Common myeloid progenitor, CD34-positive (primary cell): ENCODE measurements at regions not wholly inside any gene's neighbourhood (a gene's known extent, or its start where the extent isn't known, plus 50 kb on each side); places are given as distances from the start of the nearest gene placed in this dataset.

Experiments used
- CTCF ChIA-PET: fragments of 350-600 bp; sonication (Branson Sonifier 250); formaldehyde crosslinking; loops from one replicate; lab custom pipeline; 2021; ENCODE audit warnings: antibody characterized with exemption; lab: Charles Lee
- POLR2A ChIA-PET: fragments of 350-600 bp; sonication (Branson Sonifier 250); formaldehyde crosslinking; loops from one replicate; lab custom pipeline; 2021; ENCODE audit warnings: antibody characterized with exemption; lab: Charles Lee
- DNase-seq, 3 donors: peaks; one replicate each; pipeline versions ENCODE4 v3.0.0 to v3.0.0-alpha.2; 2013
- H3K27ac ChIP-seq, 2 experiments: 1 replicate in 1 of 2; 2 replicates in 1 of 2; pipeline ENCODE4 v1.7.0; 2013; ENCODE audit warnings: inconsistent platforms in 2 of 2, low read length in 2 of 2, mild to moderate bottlenecking in 2 of 2, low read depth in 1 of 2, moderate library complexity in 1 of 2; ENCODE audit not compliant: severe bottlenecking in 2 of 2, insufficient read depth in 1 of 2, poor library complexity in 1 of 2
- H3K27me3 ChIP-seq, 5 experiments: replicated peaks in 2 of 5; 1 replicate in 3 of 5; 2 replicates in 2 of 5; pipeline versions ENCODE4 v1.6.1 to v1.7.0; 2013; ENCODE audit warnings: low read length in 4 of 5, mild to moderate bottlenecking in 2 of 5, moderate library complexity in 2 of 5, inconsistent platforms in 1 of 5; ENCODE audit not compliant: insufficient read depth in 5 of 5, control insufficient read depth in 4 of 5
- H3K36me3 ChIP-seq, 4 experiments: 1 replicate in 2 of 4; 2 replicates in 2 of 4; pipeline versions ENCODE4 v1.6.1 to v1.7.0; 2013; ENCODE audit warnings: low read length in 3 of 4, control low read depth in 1 of 4, mild to moderate bottlenecking in 1 of 4; ENCODE audit not compliant: control insufficient read depth in 4 of 4, insufficient read depth in 4 of 4
- H3K4me1 ChIP-seq, 4 experiments: 1 replicate in 3 of 4; 2 replicates in 1 of 4; pipeline versions ENCODE4 v1.6.1 to v1.7.1; 2013; ENCODE audit warnings: low read length in 3 of 4, mild to moderate bottlenecking in 3 of 4, control low read depth in 1 of 4, inconsistent platforms in 1 of 4, moderate library complexity in 1 of 4; ENCODE audit not compliant: control insufficient read depth in 4 of 4, insufficient read depth in 4 of 4; ENCODE audit errors: control extremely low read depth in 1 of 4
- H3K4me3 ChIP-seq, 7 experiments: 1 replicate in 4 of 7; 2 replicates in 3 of 7; pipeline versions ENCODE4 v1.5.1 to v1.7.0; 2013; ENCODE audit warnings: mild to moderate bottlenecking in 7 of 7, low read length in 6 of 7, moderate library complexity in 6 of 7, inconsistent platforms in 2 of 7, low read depth in 2 of 7, control low read depth in 1 of 7; ENCODE audit not compliant: insufficient read depth in 4 of 7, control insufficient read depth in 1 of 7; ENCODE audit errors: extremely low read depth in 1 of 7
- H3K9me3 ChIP-seq, 5 experiments: 1 replicate in 4 of 5; 2 replicates in 1 of 5; pipeline versions ENCODE4 v1.6.1 to v1.7.1; 2013; ENCODE audit warnings: low read length in 4 of 5, mild to moderate bottlenecking in 2 of 5, inconsistent platforms in 1 of 5, low read depth in 1 of 5, moderate library complexity in 1 of 5; ENCODE audit not compliant: control insufficient read depth in 4 of 5, insufficient read depth in 2 of 5; ENCODE audit errors: control extremely low read depth in 1 of 5
- WGBS: methylation state at CpG from one replicate; pipeline ENCODE4 v1.1.5; 2013; ENCODE audit not compliant: insufficient coverage; 5-methylcytosine and 5-hydroxymethylcytosine counted together

DNA sequence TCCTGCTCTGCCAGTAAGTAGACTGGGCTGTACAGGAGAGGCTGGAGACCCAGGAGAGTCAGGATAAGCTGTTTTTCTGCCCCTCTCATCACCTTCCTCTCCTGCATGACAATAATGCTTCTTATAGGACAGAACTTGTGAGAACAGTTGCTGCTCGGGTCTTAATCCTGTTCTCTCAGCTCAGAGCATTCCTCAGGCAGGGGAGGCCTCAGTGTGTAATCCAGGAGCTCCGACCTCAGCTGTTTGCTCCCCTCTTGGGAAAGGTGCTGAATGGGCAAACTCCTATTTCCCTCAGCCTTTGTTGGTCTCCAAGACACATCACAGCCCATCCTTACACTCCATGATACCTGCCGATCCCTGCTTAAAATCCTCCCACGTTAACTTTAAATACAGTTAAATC, 134.9 kb upstream of the LRFN2 start:
- WGBS: 94% methylated on average over 3 of the region's 4 CpGs
- ChIA-PET CTCF (no interaction called here), POLR2A (no interaction called here)
- no peak overlapping the region for H3K27ac ChIP-seq
- H3K4me1 ChIP-seq: peaks cover 0 to 11% (median 10%) of the 10 kb centered on the region in 4 experiments
- H3K36me3 ChIP-seq: no peaks in the 10 kb centered on the region
- H3K9me3 ChIP-seq: no peaks in the 10 kb centered on the region
- DNase-seq: no peak
- no peaks in the 10 kb centered on the region for H3K27me3 ChIP-seq
- H3K4me3 ChIP-seq: no peak overlapping the region

DNA sequence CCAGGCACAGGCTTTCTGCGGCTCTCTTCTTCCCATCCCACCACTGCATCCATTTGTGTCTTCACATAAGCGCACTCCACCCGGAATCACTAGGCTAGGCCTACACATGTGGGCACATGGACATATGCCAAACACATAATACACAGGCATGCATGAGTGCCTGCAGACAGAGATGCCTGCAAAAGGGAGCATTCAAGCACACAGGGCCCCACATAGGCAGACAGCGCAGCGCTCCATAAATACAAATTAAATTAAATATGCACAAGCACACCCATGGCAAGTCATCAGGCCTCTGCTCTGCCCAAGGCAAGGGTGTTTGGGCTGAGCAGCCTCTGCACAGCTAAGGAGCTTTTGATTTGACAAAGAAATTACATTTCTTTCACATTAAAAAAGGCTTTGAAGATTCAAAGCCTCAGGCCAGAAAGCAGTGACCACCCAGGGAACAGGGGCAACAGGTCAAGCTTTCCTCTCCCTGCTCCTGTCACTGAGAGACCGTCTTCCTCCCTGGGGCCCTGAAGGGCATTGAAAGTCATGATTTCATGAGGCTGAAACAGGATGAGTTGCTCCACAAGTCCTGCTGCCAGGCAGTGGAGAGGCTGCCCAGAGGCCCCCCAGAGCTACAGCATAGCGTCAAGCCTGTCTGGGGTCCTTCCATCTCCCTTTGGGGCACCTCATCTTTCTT, 134.2 kb upstream of the LRFN2 start:
- H3K36me3 ChIP-seq: no peaks in the 10 kb centered on the region
- H3K4me3 ChIP-seq: no peak overlapping the region
- POLR2A ChIA-PET: no interaction called here
- CTCF ChIA-PET: no interaction called here
- H3K27me3 ChIP-seq: no peaks in the 10 kb centered on the region
- H3K9me3 ChIP-seq: no peaks in the 10 kb centered on the region
- 94% methylated on average over 7 of the region's 7 CpGs for WGBS
- H3K27ac ChIP-seq: no peak overlapping the region
- DNase-seq: no peak
- peaks cover 0 to 12% (median 10%) of the 10 kb centered on the region in 4 experiments for H3K4me1 ChIP-seq

DNA sequence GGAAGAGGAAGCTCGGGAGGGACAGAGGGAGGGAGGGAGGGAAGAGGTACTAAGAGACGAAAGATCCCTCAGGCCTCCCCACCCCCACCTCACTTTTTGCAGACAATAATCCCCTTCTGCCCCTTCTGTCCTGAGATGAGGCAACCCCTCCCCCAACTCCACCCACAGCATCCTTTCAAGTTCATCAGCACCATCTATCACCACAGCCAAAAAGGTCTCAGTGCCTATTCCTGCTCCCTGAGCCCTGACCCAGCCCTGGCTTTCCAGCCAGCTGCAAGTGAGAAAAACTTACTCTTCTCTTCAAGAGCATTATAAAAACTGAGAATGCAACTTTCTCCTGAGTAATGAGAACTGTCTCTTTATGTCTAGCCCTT, 133.2 kb upstream of the LRFN2 start:
- Histone ChIP-seq H3K27me3 (no peaks in the 10 kb centered on the region), H3K4me1 (peaks cover 3 to 22% (median 14%) of the 10 kb centered on the region in 4 experiments), H3K9me3 (no peaks in the 10 kb centered on the region), H3K27ac (no peak overlapping the region), H3K4me3 (peak overlapping the region in 2 of 7 experiments; percentile 40 to 49), H3K36me3 (no peaks in the 10 kb centered on the region)
- POLR2A ChIA-PET: no interaction called here
- DNase-seq: no peak
- CTCF ChIA-PET: no interaction called here
- WGBS: no CpG with 5 or more reads among the region's 2 CpGs

DNA sequence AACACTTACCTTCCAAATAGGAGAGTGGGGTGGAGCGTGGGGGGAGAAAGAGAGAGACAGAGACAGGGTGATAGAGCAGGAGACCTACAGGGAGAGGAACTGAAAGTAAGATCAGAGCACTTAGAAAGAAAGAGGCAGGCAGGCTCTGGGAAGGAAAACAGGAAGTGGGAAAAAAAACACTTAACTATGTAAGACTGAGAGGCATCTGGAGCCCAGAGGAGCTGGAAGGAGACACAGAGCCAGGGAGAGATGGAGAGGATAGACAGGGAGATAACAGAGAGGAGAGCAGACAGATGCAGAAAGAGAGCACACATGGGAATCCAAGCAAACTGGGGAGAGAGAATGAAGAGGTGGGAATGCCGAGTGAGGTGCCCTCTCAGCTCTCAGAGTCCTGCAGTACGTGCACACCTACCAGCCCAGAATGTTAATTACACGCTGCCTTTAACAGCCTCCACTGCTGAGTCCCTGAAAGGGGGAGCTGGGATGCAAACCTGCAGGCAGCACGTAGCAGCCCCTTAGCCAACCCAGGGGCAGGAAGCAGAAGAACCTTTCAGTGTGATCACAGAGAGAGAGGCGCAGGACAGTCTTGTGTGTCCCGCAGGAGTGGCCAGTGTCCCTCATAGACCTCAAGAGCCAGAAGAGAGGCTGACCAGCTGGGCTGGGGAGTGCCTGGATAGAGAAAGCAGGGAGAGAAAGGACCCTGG, 132.7 kb upstream of the LRFN2 start:
- POLR2A ChIA-PET: no interaction called here
- DNase-seq: peak in 1 of 3 donors; percentile 19
- 8% methylated on average over 7 of the region's 7 CpGs for WGBS
- peaks cover 3 to 26% (median 15%) of the 10 kb centered on the region in 4 experiments for H3K4me1 ChIP-seq
- H3K27ac ChIP-seq: no peak overlapping the region
- peaks cover 0 to under 1% (median 0%) of the 10 kb centered on the region in 5 experiments for H3K27me3 ChIP-seq
- H3K36me3 ChIP-seq: no peaks in the 10 kb centered on the region
- CTCF ChIA-PET: interaction anchor here (1.8 kb wide), 1 partner anchor 16 kb away, joined by 4 read pairs; no protein-coding TSS in a partner anchor
- H3K9me3 ChIP-seq: no peaks in the 10 kb centered on the region
- peak overlapping the region in 4 of 7 experiments; percentile 7 to 49 (median 32) for H3K4me3 ChIP-seq

DNA sequence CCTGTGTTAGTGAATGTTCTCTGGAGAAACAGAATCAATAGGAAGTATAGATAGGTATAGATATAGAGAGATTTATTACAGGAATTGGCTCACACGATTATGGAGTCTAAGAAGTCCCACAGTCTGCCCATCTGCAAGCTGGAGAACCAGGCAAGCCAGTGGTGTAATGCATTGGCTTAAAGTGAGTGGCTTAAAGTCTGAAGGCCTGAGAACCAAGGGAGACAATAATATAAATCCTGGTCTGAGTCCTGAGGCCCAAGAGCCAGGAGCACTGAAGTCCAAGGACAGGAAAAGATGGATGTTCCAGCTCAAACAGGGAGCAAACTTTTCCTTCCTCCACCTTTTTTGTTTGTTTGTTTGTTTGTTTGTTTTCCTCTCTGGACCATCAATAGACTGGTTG, 131.2 kb upstream of the LRFN2 start:
- POLR2A ChIA-PET: interaction anchor here (0.7 to 1.3 kb wide), 2 partner anchors 16 to 51 kb away, joined by 3 read pairs; no protein-coding TSS in a partner anchor
- H3K27me3 ChIP-seq: peaks cover 0 to 4% (median 0%) of the 10 kb centered on the region in 5 experiments
- H3K36me3 ChIP-seq: no peaks in the 10 kb centered on the region
- H3K4me1 ChIP-seq: peaks cover 3 to 26% (median 15%) of the 10 kb centered on the region in 4 experiments
- no peak overlapping the region for H3K27ac ChIP-seq
- CTCF ChIA-PET: interaction anchor here (1.8 kb wide), 1 partner anchor 18 kb away, joined by 4 read pairs; no protein-coding TSS in a partner anchor
- DNase-seq: no peak
- H3K9me3 ChIP-seq: no peaks in the 10 kb centered on the region
- 88% methylated on average over 1 of the region's 1 CpG for WGBS
- no peak overlapping the region for H3K4me3 ChIP-seq

DNA sequence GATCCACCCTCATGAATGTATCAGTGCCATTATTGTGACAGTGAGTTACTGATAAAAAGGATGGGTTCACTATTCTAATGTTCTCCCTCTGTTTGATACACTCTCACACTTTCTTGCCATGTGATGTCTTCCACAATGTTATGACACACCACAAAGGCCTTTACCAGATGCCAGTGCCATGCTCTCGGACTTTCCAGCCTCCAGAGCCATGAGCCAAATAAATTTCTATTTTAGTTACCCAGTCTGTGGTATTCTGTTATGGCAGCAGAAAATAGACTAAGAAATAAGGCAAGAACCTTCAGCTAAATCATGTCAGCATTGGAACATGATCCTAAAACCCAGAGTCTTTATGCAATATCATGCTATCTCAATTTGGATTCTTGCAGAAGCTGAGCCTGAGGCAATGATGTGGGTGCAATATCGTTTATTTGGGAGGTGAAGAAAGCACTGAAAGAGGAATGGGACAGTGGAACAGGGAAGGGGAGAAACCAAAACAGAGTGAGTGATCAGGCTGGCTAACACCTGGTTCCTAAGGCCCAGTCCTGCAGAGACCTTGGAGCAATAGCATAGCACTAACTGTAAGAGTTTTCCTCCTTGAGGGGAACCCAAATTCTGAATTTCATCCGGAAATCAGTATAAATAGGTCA, 130.4 kb upstream of the LRFN2 start:
- Histone ChIP-seq H3K4me1 (peaks cover 3 to 26% (median 15%) of the 10 kb centered on the region in 4 experiments), H3K27ac (no peak overlapping the region), H3K4me3 (no peak overlapping the region), H3K27me3 (peaks cover 0 to 4% (median 0%) of the 10 kb centered on the region in 5 experiments), H3K36me3 (no peaks in the 10 kb centered on the region), H3K9me3 (no peaks in the 10 kb centered on the region)
- CTCF ChIA-PET: no interaction called here
- POLR2A ChIA-PET: interaction anchor here (1.3 kb wide), 1 partner anchor 17 kb away, joined by 3 read pairs; no protein-coding TSS in a partner anchor
- 94% methylated on average over 2 of the region's 3 CpGs for WGBS
- no peak for DNase-seq
